GM12872 (cell line): ENCODE measurements at regions not wholly inside any gene's neighbourhood (a gene's known extent, or its start where the extent isn't known, plus 50 kb on each side); places are given as distances from the start of the nearest gene placed in this dataset.

ENCODE experiments used
- CTCF ChIP-seq: IDR thresholded peaks from 3 replicates; pipeline ENCODE4 v1.5.1; 2011; ENCODE audit warnings: low read depth, mild to moderate bottlenecking, low read length, moderate library complexity; ENCODE audit not compliant: insufficient read depth

- no peak for TF ChIP-seq CTCF
Measured at GRCh38 chr11:134765565-134765964, 353.5 kb upstream of the B3GAT1 start.

- TF ChIP-seq CTCF: no peak
Measured at GRCh38 chr11:134764966-134765365, 352.9 kb upstream of the B3GAT1 start.

- TF ChIP-seq CTCF: no peak
Measured at GRCh38 chr11:134764367-134764766, 352.3 kb upstream of the B3GAT1 start.

DNA sequence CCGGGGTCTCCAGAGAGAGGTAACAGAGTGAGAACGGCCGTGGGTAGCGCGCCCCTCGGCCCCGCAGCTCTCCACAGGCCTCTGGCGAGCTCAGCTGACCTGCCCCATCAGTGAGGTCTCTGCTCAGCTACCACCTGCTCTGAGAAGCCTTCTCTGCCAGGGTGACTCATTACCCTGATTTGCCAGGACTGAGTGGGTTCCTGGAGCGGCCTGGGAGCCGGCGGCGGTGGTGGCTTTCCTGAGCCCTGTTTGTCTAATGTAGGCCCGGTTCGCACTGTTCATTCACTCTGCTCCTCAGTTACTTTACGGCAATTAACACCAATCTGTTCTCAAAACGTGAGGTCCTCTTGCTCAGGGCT lies 351.0 kb upstream of the B3GAT1 start:
- TF ChIP-seq CTCF: no peak

DNA sequence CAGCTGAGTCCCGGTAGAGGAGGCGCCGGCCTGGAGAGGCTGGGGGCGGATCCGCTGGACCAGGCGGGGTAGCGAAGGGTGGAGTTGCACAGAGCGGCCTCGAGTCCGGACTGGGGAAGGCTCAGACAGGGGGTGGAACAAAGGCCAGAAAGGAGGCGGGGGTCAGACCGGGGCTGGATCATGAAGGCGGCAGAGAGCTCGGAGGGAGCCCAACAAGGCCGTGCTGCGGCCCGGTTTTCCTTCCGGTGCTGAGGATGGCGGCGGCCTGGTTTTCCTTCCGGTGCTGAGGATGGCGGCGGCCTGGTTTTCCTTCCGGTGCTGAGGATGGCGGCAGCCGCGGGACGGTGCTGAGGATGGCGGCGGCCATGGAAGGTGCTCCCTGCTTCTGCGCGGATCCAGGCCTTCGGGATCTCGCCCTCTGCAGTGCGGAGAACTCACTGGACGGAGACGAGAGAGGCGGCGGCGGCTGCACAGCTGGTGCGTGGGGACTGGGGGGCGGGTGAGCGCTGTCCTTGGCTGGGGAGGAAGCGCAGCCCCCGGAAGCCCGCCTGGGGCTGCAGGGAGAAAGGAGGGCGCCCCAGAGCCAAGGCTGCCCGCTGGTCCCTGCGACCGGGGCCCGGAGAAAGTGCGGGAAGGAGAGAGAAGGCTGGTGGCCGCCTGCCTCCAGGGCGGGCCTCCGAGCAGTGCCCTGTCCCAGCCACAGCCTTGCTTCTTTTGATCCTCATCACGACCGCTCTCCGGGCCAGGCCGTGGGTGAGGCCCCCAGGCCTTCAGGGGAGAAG lies 350.4 kb upstream of the B3GAT1 start:
- TF ChIP-seq CTCF: no peak

GRCh38 chr11:134761926-134762247 lies 349.8 kb upstream of the B3GAT1 start:
- TF ChIP-seq CTCF: no peak

DNA sequence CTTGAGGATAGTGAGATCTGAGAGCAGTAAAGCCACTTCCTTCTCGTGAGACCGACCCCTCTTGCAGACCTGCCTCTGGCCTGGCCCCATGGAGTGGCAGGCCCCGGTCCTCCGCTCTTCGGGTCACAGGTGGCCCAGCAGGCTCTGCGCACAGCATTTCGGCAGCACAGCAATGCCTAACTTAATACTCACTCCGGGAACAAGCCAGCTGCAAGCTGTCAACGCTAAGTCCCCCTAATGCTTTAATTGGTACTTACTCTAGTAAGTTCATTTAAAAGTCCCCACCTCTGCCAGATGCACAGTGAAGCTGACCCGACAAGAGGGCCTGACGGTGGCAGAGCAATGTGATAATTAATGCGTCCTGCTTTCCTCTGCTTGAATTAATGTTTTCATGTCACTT lies 349.3 kb upstream of the B3GAT1 start:
- no peak for TF ChIP-seq CTCF

DNA sequence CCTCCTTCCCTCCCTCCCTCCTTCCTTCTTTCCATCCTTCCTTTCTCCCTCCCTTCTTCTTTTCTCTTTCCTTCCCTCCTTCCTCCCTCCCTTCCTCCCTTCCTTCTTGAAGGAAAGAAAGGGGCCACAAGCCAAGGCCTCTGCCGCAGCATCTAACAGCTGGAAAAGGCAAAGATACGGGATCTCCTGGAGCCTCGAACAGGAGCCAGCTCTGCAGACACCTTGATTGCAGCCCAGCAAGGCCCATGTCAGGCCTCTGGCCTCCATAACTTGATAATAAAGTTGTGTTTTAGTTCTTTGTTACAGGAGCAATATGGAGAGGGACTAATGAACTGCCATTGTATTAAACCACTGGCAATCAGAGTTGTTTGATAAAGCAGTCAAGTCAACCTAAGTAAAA lies 348.9 kb upstream of the B3GAT1 start:
- no peak for TF ChIP-seq CTCF
